ENCODE measurements at regions not wholly inside any gene's neighbourhood (a gene's known extent, or its start where the extent isn't known, plus 50 kb on each side); places are given as distances from the start of the nearest gene placed in this dataset.

DNA sequence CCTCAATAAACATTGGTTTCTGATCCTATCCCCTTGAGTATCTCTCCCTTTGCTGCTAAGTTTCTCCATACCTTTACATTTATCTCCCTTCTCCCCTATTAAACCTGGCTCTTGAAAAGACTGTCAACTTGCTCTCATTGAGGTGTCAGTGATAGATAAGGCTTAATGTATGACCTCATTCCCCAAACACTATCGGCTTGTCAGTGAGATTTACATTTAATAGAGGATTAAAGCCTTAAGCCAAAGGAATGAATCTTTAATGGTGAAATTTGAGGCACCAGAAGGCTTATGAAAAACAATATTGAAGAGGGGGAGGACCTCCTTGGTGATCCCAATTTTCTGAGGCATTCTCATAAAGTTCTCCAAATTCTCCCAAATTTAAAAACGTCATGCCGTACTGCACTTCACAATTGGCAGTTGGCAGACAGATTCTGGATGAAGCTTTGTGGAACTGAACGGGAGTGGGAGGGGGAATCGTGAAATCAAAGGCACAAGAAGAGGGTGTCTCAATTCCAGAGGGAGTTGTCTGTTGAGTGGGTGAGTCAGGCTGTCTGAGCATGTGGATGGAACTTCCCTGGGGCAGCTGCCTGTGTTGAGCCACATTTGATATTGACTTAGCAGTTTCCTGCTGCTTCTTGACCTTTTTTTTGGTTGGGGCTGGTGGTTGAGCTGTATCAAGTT is 478.8 kb downstream of the NPIPA7 start:
- Mint-ChIP-seq H3K36me3 (ENCODE audit: insufficient read depth, unreplicated experiment) (no peaks in the 10 kb centered on the region), H3K27me3 (ENCODE audit: unreplicated experiment) (peaks cover 13% of the 10 kb centered on the region), H3K9me3 (ENCODE audit: low read depth, unreplicated experiment) (peaks cover 6% of the 10 kb centered on the region), H3K27ac (ENCODE audit: unreplicated experiment) (no peak overlapping the region), H3K4me3 (ENCODE audit: low read depth, unreplicated experiment) (no peak overlapping the region), H3K4me1 (ENCODE audit: low read depth, unreplicated experiment) (no peaks in the 10 kb centered on the region)
- intact Hi-C loops (cut with micrococcal nuclease; ENCODE audit: unreplicated experiment) = no loop called here
- TF ChIP-seq, protein P1, sequence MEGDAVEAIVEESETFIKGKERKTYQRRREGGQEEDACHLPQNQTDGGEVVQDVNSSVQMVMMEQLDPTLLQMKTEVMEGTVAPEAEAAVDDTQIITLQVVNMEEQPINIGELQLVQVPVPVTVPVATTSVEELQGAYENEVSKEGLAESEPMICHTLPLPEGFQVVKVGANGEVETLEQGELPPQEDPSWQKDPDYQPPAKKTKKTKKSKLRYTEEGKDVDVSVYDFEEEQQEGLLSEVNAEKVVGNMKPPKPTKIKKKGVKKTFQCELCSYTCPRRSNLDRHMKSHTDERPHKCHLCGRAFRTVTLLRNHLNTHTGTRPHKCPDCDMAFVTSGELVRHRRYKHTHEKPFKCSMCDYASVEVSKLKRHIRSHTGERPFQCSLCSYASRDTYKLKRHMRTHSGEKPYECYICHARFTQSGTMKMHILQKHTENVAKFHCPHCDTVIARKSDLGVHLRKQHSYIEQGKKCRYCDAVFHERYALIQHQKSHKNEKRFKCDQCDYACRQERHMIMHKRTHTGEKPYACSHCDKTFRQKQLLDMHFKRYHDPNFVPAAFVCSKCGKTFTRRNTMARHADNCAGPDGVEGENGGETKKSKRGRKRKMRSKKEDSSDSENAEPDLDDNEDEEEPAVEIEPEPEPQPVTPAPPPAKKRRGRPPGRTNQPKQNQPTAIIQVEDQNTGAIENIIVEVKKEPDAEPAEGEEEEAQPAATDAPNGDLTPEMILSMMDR (IDR thresholded peaks at IDR 0.05; ENCODE audit: unreplicated experiment) = no peak
- DNase-seq = no peak
- no TSS peak for BruUV-seq (replicated peaks)
- CTCF ChIA-PET = no interaction called here

DNA sequence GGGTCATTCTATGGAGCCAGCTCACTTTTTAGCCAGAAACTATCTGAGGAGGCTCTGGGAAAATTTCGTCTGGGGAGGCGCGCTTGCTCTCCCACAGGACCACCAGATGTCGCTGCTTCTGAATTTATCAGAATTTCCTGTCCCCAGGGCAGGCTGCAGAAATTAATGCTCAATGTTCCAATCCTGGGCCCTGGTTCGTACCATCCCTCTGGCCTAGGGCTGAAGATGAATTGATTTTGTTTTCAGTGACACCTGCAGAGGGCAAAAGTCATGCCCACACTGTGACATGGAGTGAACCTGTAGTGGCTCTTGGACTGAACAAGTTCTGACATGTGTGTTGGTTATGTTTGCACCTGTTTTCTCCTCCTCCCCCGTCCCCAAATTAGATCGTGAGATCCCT is 482.6 kb downstream of the NPIPA7 start:
- intact Hi-C loops (cut with micrococcal nuclease; ENCODE audit: unreplicated experiment) = loop anchor here (1.0 to 5.0 kb wide), 2 partner anchors 607 to 716 kb away; no protein-coding TSS in a partner anchor

DNA sequence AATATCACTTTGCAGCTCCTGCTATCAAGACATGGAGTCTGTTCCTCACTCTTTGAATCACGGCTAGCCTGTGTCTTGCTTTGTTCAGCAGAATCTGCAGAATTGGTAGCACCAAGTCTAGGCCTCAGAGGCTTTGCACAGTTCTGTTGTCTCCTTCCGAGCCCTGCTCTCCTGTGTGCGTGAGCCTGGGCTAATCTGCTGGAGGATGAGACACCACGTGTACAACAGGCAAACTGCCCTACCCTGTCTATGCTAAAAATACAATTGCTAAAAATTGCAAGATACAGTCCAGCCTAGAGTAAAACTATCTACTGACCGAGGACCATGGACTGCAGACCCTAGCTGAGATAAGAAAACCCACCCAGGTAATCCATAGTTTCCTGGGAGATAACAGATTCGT is 484.7 kb downstream of the NPIPA7 start:
- DNase-seq = no peak
- intact Hi-C loops (cut with micrococcal nuclease; ENCODE audit: unreplicated experiment) = loop anchor here (5.0 kb wide), 1 partner anchor 714 kb away; no protein-coding TSS in a partner anchor
- no peaks in the 10 kb centered on the region for H3K9me3 Mint-ChIP-seq (ENCODE audit: low read depth, unreplicated experiment)
- no peaks in the 10 kb centered on the region for H3K36me3 Mint-ChIP-seq (ENCODE audit: insufficient read depth, unreplicated experiment)
- BruUV-seq (replicated peaks) = no TSS peak
- H3K4me1 Mint-ChIP-seq (ENCODE audit: low read depth, unreplicated experiment) = no peaks in the 10 kb centered on the region
- H3K4me3 Mint-ChIP-seq (ENCODE audit: low read depth, unreplicated experiment) = no peak overlapping the region
- H3K27ac Mint-ChIP-seq (ENCODE audit: unreplicated experiment) = no peak overlapping the region
- H3K27me3 Mint-ChIP-seq (ENCODE audit: unreplicated experiment) = no peaks in the 10 kb centered on the region
- TF ChIP-seq, protein P1 (IDR thresholded peaks at IDR 0.05; ENCODE audit: unreplicated experiment) = no peak
- CTCF ChIA-PET = interaction anchor here (0.6 kb wide), 1 partner anchor 268 kb away, joined by 4 read pairs; no protein-coding TSS in a partner anchor

More for the DNA sequence above, 482.6 kb downstream of the NPIPA7 start:
- H3K27ac Mint-ChIP-seq (ENCODE audit: unreplicated experiment) = no peak overlapping the region
- peaks cover 1% of the 10 kb centered on the region for H3K9me3 Mint-ChIP-seq (ENCODE audit: low read depth, unreplicated experiment)
- peak; percentile 59 for DNase-seq
- peaks cover 13% of the 10 kb centered on the region for H3K27me3 Mint-ChIP-seq (ENCODE audit: unreplicated experiment)
- H3K36me3 Mint-ChIP-seq (ENCODE audit: insufficient read depth, unreplicated experiment) = no peaks in the 10 kb centered on the region
- H3K4me3 Mint-ChIP-seq (ENCODE audit: low read depth, unreplicated experiment) = no peak overlapping the region
- H3K4me1 Mint-ChIP-seq (ENCODE audit: low read depth, unreplicated experiment) = no peaks in the 10 kb centered on the region
- TF ChIP-seq, protein P1 (IDR thresholded peaks at IDR 0.05; ENCODE audit: unreplicated experiment) = peak; percentile 62
- CTCF ChIA-PET = interaction anchor here (0.7 to 1.5 kb wide), 2 partner anchors 606 to 718 kb away, joined by 4 to 6 read pairs; no protein-coding TSS in a partner anchor
- no TSS peak for BruUV-seq (replicated peaks)

DNA sequence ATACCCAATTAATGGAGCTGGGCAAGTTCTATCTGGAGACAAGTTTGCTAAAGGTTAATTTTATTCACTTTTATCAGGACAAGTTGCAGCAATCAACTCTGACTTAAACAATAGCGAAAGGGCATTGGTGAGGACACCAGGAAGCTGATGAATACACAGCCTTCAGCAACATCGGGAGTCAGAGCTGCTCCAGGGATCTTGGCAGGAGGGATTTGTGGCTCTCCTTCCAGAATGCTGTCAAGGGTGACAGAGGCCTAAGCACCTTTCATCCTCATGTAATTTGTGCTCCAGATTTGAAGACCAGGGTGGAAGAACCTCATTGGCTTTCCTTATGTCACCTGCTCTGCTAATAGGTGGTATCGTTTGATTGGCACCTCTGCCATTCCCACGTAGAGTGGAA is 485.6 kb downstream of the NPIPA7 start:
- Mint-ChIP-seq H3K36me3 (ENCODE audit: insufficient read depth, unreplicated experiment) (no peaks in the 10 kb centered on the region), H3K4me1 (ENCODE audit: low read depth, unreplicated experiment) (no peaks in the 10 kb centered on the region), H3K27me3 (ENCODE audit: unreplicated experiment) (no peaks in the 10 kb centered on the region), H3K27ac (ENCODE audit: unreplicated experiment) (no peak overlapping the region), H3K9me3 (ENCODE audit: low read depth, unreplicated experiment) (no peaks in the 10 kb centered on the region), H3K4me3 (ENCODE audit: low read depth, unreplicated experiment) (no peak overlapping the region)
- intact Hi-C loops (cut with micrococcal nuclease; ENCODE audit: unreplicated experiment) = loop anchor here (5.0 kb wide), 1 partner anchor 713 kb away; no protein-coding TSS in a partner anchor
- BruUV-seq (replicated peaks) = no TSS peak
- CTCF ChIA-PET = interaction anchor here (0.6 kb wide), 1 partner anchor 269 kb away, joined by 4 read pairs; no protein-coding TSS in a partner anchor
- DNase-seq = no peak
- TF ChIP-seq, protein P1 (IDR thresholded peaks at IDR 0.05; ENCODE audit: unreplicated experiment) = no peak
